ENCODE measurements at regions not wholly inside any gene's neighbourhood (a gene's known extent, or its start where the extent isn't known, plus 50 kb on each side); places are given as distances from the start of the nearest gene placed in this dataset.
"Not testable (repeated sequence)": the region's sequence is repeated elsewhere in the genome, so short reads cannot be mapped to it uniquely, and the experiment has no call there.

GRCh38 chr11:69588270-69588669, 52.7 kb upstream of the CCND1 start (continued):
- TF ChIP-seq MEF2A (IDR thresholded peaks at IDR 0.05; ENCODE audit: borderline replicate concordance, low read depth): no peak
- TF ChIP-seq CHD2 (IDR thresholded peaks at IDR 0.05; ENCODE audit: low read length, partially characterized antibody): no peak
- no peak for TF ChIP-seq ELF1 (IDR thresholded peaks at IDR 0.05)
- no peak for TF ChIP-seq MXI1 (IDR thresholded peaks at IDR 0.05; ENCODE audit: low read depth, low read length)
- no peak for TF ChIP-seq FOXJ3 (CRISPR knock-in tag; IDR thresholded peaks at IDR 0.05)
- TF ChIP-seq RFX5 (IDR thresholded peaks at IDR 0.05; ENCODE audit: low read length): no peak
- TF ChIP-seq USF1 (IDR thresholded peaks at IDR 0.05; ENCODE audit: borderline replicate concordance, low read depth): no peak
- no peak for TF ChIP-seq EZH2phosphoT487 (IDR thresholded peaks at IDR 0.05; ENCODE audit: borderline replicate concordance, low read depth)
- 0 out of 2 replicates have a peak, but pooled peaks have one; percentile 15 for TF ChIP-seq MAX (IDR thresholded peaks at IDR 0.05; ENCODE audit: low read depth)

GRCh38 chr11:69590088-69590487, 50.9 kb upstream of the CCND1 start:
- DNase-seq; H3K9me3 ChIP-seq; H3K36me3 ChIP-seq (replicated peaks in 1 of 2; ENCODE audit: control insufficient read depth in 1 of 2, insufficient read depth in 2 of 2, low read length in 1 of 2); CTCF ChIA-PET; H3K27ac ChIP-seq (ENCODE audit: low read depth in 2 of 2, low read length in 1 of 2); H2AFZ ChIP-seq (ENCODE audit: low read depth); H3K27me3 ChIP-seq (ENCODE audit: insufficient read depth); H3K4me2 ChIP-seq; H3K9ac ChIP-seq; H3K4me3 ChIP-seq (ENCODE audit: low read depth in 2 of 2, low read length in 1 of 2); H3K79me2 ChIP-seq (ENCODE audit: insufficient read depth); H4K20me1 ChIP-seq (ENCODE audit: insufficient read depth); POLR2A ChIA-PET; H3K9me2 ChIP-seq: not testable (repeated sequence)
- 87% methylated on average over 1 of the region's 1 CpG for WGBS (ENCODE audit: low lambda C conversion rate)
- Histone ChIP-seq H3K4me1 (ENCODE audit: control insufficient read depth in 1 of 2, insufficient read depth in 2 of 2, low read depth in 1 of 2, low read length in 1 of 2) (peaks cover 0 to 19% of the 10 kb centered on the region in 2 experiments; a peak in 1 of 4 replicates), H3F3A (replicated peaks; ENCODE audit: insufficient read depth) (peaks cover 31% of the 10 kb centered on the region)
